ENCODE measurements at regions not wholly inside any gene's neighbourhood (a gene's known extent, or its start where the extent isn't known, plus 50 kb on each side); places are given as distances from the start of the nearest gene placed in this dataset.

DNA sequence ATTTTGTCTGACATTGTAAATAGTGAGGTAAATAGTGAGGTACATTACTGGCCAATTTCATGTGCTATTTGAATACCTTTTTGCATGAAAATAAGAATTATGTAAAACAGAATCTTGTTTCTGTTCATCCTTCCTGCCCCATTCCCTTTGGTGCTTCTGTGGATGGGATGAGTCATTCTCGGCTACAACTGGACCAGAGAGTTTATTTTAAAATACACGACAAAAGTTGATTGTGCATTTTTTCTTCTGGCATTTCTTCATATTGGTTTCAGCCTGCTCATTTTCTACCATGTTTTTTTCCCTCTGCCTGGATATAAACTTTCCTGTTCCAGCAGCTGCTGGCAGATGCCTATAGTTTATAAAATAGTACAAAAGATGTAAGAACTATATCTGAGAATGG, 107.5 kb downstream of the CYSLTR2 start:
- no peak for DNase-seq

DNA sequence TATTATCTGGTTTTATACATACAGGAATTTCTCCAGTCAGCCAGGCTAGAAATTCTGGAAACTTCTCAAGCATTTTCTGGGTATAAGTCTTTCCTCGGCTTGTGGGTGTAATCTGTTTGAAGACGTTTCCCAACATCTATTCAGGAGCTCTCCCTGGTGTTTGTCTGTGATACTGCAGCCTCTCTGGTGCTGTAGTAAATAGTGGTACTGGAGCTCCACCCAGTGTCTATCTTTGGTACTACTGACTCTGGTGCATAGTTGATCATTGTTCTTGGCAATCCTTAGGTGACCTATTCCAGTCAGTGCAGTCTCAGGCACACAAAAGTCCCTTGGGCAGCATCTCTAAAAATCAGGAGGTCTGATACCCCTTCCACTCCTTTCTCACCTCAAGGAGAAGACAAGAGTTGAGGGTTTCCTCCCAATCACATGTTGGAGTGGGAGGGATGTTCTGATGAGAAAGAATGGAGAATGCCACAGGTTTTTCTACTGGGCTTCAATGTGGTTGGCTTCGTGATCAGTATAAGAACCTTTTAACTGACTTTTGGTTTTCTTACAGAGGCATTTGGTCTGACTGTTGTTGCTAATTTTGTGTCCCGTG, 115.5 kb downstream of the CYSLTR2 start:
- DNase-seq, result peak; percentile 29 to 59

DNA sequence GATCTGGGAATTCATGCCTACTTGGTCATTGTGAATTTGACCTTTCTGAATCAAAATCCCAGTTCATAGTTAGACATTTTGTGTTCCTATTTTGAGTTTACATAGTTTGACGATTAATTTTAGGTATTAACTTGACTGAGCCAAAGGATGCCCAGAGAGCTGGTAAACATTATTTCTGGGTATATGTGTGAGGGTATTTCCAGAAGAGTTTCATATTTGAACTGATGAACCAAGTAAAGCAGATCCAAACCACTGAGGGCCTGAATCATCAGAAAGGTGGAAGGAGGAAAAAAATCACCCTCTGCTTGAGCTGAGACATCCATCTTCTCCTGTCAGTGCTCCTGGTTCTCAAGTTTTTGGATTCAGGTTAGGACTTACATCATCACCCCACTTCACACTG, 116.6 kb downstream of the CYSLTR2 start:
- DNase-seq, result no peak

DNA sequence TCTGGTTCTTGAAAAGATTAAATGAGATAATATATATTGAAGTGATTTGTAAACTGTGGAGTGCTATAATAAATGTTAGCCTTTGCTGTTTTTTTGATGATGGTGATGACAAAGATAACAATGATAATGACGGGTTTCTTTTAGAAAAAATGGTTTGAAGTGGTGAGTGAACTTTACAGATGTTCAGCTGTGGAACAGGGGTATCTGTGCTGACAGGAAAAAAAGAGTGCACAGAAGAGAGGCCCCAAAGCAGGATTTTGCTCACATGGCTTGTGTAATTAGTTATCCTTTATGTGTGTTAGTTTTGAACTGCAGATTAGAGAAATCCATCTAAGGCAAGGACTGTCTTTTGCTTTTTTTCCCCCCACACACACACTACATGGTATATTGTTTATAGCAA, 119.2 kb downstream of the CYSLTR2 start:
- DNase-seq, result no peak

DNA sequence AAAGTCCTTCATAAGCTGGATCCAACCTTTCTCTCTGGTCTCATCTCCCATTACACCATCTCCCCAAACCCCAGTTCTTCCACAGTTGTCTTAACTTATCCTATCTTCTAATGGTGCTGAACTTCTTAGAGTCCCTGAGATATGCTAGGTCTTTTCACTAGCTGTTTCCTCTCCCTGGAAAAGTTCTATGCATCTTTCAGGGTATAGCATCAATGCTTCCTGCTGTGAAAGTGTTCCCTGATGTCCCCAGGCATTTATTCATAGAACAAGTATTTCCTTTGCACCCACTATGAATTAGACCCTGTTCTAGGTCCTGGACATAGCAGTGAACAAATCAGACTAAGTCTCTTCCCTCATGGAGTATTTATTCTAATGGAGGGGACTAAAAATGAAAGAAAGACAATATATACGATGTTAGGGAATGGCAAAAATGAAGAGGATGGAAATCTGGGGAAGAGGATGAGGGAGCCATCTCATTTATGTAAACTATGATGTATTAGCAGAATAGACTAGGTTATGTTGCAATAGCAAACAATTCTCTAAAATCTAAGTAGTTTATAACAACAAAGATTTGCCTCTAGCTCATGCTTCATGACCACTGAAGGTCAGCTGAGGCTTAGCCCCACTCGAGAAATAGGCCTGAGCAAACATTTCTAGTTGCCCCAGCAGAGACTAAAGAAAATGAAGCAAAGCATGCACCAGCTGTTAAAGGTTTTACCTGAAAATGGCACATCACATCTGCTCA, 120.0 kb downstream of the CYSLTR2 start:
- no peak for DNase-seq

DNA sequence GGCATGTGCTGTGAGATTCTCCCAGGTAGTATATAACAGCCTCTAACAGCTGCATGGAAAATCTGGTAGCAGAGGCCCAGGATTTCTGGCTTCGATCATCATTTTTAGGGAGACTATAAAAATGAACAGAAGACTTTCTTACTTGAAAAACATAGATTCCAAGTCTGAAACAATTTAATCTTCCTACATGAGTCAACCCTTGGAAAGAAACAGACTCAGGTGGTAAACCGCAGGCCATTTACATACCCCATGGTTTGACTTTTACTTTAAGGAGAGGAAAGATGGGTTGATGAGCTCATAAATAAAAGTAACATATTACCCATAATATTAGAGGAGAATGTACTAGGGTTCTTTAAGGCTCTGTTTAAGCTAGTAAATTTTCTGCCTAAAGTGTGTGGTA, 121.6 kb downstream of the CYSLTR2 start:
- no peak for DNase-seq

DNA sequence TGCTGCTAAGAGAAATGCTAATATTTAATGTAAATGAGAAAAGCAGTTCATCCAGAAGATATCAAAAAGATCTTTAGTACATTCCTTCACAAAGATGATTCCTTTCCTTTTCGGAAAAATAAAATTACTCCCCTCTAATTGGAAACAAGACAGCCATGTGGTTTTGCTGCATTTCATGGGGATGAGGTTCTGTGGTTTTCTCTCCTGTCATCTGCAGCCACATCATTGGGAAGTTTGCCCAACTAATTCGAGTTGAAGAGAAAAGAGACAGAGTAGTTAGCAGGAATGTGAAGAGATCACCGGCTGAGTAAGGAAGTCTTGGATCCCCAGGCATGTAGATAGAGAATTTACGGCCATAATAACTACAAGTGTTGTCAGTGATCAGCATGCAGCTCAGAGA, 122.1 kb downstream of the CYSLTR2 start:
- DNase-seq, result no peak

DNA sequence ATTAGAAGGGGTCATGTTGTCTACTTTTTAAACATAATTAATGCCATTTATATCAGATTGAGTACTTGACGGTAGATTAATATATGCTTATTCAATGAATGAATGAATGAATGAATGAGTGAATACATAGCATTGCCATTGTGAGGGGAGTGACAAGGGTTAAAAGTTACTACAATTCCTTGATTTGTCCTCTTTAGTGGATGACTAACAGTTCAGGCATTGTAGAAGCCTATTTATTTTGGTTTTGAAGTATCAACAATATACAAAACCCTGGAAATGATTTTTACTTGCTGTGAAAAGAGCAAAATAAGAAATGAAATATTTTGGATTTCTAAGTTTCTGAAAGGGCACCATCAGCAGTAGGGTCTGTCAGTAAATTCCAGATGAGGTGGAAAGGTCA, 122.7 kb downstream of the CYSLTR2 start:
- no peak for DNase-seq

DNA sequence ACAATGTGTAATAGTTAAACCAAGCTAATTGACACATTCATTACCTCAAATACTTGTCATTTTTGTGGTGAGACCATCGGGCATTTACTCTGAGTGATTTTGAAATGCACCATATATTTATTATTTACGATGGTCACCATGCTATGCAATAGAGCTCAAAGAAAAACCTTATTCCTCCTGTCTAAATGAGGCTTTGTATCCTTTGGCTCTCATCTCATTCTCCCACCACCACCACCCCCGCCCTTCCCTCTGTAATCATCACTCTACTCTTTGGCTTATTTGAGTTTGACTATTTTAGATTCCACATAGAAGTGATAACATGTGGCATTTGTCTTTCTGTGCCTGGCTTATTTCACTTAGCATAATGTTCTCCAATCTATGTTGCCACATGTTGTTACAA, 124.9 kb downstream of the CYSLTR2 start:
- no peak for DNase-seq

DNA sequence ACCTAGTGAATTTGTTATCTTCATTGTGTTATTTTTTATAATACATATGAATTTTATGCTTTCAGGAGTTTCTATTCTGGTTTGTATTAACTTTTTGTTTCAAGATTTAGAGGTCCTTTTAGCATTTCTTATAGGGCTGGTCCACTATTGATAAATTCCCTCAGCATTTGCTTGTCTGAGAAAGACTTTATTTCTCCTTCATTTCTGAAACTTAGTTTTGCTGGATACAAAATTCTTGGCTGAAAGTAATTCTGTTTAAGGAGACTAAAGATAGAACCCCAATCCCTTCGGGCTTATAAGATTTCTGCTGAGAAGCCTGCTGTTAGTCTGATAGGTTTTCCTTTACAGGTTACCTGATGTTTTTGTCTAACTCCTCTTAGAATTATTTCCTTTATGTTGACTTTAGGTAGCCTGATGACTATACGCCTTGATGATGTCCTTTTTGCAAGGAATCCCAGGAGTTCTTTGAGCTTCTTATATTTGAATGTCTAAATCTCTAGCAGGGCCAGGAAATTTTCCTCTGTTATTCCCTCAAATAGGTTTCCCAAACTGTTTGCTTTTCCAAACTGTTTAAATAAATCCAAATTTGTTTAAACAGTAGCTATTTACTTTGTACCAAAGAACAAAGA, 127.1 kb downstream of the CYSLTR2 start:
- no peak for DNase-seq

DNA sequence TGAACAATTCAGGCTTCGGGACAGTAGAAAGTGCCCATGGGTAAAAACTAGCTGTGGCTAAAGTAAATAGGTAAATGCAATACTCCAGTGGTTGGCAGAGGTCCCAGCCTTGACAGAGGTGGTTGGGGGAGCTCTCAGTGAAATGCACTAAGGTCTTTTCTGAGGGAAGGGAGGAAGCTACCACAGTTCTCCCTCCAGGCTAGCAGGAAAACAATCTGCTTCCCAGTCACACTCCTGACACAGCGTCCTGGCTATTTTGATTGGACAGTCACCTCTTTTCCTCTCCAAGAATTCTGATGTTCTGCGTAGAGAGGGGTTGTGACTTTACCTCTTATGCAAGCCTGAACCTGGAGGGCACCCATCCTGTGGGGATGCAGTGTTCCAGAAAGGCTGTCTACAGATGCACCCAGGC, 128.7 kb downstream of the CYSLTR2 start:
- DNase-seq, result no peak

DNA sequence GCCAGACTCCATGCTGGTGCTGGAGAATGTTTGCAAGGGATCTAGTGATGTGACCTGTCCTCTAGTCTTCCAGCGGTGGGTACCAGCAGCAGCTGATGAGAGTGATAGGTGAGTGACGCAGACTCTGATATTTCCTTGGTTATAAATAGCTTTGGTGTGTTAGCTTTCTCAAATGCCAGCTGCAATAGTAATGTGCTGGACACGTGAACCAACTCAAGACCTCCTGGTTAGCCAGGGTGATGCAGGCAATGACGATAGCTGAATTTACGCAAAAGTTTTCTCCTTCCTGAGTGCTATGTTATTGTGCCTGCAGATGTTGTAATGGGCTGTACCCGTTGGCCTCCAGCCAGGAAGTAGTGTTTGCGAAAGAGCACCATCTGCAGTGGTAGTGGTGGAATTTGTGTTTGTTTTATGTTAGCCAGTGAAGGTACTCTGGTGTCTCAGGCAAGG, 129.5 kb downstream of the CYSLTR2 start:
- DNase-seq, result no peak

DNA sequence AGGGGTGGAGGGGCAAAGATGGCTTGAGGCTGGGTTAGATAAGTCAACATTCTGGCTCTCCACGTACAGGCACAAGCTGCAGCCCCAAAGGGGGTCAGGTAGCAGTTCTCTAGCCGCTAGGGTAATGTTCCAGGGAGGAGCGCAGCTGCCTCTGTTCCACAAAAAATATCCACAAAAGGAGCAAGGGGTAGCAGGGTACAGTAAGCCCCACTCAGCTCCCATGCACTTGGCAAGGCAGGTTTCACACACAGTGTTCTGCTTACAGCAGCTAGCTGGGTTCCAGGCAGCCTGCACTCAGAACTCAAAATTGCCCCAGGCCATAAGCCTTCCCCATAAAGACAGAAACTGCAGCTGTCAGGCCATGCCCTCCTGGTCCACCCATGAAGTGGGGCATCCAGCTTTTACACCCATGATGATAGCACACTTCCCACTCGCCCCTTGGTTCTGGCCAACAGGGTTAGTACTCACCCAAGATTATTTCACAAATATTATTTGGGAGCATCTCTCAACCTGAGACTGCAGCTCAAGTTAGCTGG, 130.0 kb downstream of the CYSLTR2 start:
- DNase-seq, result no peak

DNA sequence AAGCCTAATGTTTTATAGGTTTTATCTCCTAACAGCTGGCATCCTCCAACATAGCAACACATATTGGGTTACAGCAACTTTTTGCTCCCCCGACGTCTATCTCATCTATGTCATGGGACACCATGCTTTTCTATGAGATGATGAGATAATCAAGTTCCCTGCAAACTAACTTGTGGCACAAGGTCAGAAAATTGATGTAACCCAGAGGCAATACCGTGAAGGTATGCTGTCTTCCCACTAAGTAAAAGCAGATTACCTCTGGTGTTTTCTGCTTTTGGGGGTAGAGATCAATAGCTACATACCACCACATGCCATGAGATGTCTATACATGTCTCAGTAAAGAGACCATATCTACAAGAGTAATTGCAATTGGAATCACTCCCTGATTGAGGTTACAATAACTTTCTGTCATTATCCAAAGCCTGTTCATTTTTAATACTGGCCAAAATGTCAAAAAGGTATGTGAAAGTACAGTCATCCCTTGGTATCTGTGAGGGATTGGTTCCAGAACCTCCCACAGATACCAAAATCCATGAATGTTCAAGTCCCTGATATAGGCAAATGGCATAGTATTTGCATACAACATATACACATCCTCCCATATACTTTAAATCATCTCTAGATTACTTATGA, 131.3 kb downstream of the CYSLTR2 start:
- DNase-seq, result no peak

DNA sequence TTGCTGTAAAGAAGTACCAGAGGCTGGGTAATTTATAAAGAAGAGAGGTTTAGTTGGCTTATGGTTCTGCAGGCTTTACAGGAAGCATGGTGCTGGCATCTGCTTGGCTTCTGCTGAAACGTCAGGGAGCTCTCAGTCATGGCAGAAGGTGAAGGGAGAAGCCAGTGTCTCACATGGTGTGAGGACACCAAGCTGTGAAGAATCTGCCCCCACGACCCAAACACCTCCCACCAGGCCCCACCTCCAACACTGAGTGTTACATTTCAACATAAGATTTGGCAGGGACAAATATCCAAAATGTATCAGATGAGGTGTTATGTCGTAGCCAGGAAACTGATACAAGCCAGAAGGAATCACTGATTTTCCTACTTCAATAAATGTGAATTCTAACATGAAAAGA, 136.5 kb downstream of the CYSLTR2 start:
- DNase-seq, result no peak

DNA sequence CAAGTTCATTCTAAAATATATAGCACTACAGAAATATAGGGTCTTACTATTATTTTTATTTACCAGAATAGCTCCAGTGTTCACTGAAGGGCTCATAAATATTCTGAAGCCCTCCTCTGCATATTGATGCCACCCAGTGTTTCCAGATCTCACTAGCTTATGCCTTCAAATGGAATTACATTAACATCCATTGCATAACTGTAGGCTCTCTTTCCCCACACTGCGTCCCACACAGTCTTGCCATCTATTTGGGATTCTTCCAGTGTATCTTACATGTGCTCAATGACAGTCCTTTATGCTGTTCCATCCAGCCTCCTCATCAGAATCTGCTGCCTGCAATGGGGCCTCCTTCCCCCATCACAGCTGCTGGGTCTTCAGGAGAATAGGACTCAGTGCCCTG, 137.2 kb downstream of the CYSLTR2 start:
- no peak for DNase-seq

DNA sequence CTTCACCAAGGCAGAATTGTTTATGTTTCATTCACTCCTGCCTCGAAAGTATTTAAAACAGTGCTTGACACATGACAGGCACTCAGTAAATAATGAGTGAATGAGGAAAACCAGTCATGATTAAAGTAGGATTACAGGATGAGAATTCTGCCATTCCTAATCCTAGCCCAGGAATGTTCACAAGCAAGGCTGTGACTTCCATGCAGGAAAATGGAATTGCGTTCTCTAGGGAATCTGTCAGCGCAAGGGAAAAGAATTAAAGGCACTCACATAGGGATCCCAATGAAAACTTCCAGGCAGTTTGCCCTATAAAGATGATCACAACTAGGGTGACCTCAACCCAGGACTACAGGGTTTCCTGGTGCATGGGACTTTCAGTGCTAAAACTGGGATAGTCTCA, 143.4 kb downstream of the CYSLTR2 start:
- no peak for DNase-seq

DNA sequence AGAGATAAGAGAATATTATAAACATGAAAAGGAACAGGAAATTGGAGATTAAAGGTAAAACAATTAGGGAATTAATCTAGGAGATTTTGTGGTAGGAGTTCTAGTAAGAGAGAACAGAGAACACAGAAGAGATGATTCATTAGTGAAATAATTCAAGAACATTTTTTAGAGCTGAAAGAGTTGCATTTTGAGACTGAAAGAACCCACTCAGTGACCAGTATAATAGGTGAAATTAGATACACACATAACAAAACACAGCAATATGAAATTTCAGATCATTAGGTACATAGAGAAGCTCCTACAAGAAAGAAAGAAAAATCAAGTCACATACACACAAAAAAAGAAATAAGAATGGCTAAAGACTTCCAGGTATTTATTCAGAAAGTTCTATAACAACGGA, 144.0 kb downstream of the CYSLTR2 start:
- DNase-seq, result no peak

DNA sequence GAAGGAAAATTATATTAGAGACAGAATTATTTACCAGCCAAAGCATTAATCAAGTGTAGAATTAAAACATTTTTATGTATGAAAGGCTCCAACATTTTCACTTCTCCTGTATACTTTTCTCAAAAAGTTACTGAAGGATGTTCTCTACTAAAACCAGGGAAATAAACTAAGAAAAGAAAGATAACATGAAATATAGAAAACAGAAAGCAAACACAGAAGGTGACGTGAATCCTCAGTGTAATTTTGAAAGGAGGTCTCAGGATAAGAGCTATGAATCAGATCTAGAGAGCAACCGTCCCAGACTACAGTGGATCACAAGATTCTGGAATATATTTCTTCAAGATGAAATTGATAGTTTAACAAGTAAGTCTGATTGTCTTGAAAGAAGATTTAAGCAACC, 144.5 kb downstream of the CYSLTR2 start:
- DNase-seq, result no peak

DNA sequence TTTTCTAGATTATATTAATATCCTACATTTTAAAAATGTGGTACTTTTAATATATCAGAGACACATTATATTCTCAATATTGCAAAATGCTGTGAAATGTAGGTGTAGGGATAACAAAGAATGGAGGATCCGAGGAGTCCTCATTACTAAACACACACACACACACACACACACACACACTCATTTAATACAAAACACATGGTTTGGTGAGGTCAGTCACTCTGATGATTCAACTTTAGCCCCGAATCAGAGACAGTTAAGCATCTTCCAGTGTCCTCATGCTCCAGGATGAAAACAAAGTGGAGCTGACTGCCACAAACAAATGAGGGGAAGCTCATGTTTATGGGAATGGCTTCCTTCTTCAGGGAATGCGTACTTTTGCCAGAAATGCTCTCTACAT, 147.5 kb downstream of the CYSLTR2 start:
- DNase-seq, result no peak

DNA sequence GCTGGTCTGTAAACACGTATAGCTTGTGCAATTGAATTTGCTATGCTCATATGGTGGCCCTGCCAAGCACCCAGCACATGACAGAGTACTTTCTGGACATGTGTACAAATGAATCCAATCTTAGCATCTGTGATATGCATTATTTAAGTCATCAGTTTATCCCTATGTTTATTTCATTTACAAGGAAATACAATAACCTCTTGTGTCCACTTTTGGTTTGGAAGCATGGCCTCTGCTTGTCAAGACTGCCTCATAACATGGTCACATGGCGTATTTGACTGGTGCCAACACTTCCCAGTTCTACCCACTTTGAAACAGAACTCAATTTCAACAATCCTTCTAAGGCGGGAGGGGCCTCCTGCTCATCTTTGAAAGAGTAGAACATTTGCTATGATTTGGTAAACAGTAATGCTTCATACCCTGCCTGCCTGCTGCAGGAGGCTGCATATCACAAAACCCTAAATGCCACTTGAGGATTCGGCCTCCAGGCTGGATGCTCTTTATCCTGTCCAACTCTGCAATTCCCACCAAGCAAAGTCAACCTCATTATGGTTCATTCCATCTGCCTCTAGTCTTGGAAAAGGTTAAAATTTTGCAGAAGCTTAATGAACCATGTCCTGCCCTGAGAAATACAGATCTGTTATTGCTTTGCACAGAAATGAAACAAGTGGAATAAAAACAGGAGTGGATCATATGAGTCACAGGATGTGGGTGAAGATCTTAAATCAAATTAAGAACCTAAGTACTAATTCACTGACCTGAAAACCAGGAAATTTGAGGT, 151.3 kb downstream of the CYSLTR2 start:
- no peak for DNase-seq

DNA sequence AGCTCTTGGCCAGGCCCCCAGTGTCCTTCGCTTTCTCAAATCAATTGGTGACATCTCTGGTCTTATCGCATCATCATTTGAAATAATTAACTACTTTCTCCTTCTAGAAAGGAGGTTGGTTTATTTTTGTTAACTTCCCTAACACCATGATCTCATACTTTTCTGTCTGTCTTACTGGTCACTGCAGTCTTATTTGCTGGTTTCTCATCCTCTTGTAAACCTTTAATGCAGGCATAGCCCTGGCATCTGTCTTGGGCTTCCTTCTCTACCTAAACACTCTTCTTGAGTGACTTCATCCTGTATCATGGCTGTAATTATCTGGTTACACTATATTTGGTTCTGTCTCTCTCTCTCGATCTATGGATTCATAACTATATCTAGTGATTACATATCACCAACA, 152.8 kb downstream of the CYSLTR2 start:
- no peak for DNase-seq

DNA sequence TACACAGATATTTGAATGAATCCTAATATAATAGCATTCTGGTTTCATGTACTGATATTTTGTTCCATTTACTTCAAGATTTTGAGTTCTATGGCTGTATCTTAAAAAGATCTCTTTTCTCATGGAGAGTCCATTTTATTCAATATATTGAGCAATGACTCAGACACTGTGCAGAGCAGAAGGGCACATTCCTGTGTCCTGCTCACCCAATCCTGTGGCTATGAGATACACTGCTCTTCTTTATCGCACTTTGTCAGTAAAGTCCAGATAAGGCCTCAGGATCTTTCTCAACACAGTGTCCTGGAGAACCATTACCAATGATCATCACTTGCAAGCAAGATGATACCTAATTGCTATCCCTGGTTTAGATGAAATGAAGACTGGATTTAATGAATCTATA, 155.0 kb downstream of the CYSLTR2 start:
- DNase-seq, result no peak
